ENCODE measurements at regions not wholly inside any gene's neighbourhood (a gene's known extent, or its start where the extent isn't known, plus 50 kb on each side); places are given as distances from the start of the nearest gene placed in this dataset.

DNA sequence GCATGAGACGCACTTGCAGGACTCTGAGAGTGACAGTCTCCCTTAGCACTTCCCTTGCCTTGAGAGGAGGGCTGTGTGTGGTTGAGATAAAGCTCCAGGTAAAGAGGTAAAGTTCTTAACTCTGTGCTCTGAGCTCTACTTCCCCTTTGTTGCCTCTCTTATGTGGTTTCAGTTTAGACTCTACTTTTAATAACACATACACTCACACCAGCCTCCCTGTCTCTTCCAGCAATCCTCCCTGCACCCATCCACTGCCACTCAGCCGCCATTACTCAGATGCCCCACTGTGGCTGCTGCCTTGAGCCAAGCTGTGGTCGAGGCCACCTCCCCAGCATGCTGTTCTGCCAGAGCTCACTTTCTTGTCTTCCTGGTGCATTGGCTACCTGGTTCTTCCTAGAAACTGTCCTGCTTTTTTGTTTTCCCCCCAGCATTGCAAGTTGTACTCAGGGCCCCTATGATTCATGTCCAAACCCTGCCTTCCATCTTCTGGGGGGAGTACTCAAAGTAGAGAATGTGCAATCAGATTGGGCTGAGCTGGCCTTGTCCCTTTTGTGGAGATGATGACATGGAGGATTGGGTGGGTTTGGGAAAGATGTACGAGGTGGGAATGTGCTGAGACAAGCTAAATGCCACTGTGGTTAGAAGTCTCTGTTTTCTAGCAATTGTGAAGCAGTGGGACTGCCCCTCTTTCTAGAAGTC lies 115.5 kb upstream of the PARP11 start:
- Histone ChIP-seq H3K4me1 (no peaks in the 10 kb centered on the region), H3K4me2 (no peak overlapping the region), H3K4me3 (no peak overlapping the region), H3K9me3 (peaks cover 13% of the 10 kb centered on the region), H3K27ac (no peak overlapping the region)
- ChIA-PET CTCF (interaction anchor here (0.6 to 17.8 kb wide), 4 partner anchors 8 to 853 kb away, joined by 3 to 338 read pairs (median 8); no protein-coding TSS in a partner anchor), POLR2A (no interaction called here)
- ATAC-seq, result no peak
- DNase-seq (ENCODE audit: low read depth in 1 of 2, low spot score in 1 of 2), result no peak
- WGBS (ENCODE audit: missing lambda C conversion rate), result 7% methylated on average over 4 of the region's 4 CpGs
- no peak for FAIRE-seq
- TF ChIP-seq RFX5 (IDR thresholded peaks at IDR 0.05), result no peak
- TF ChIP-seq MAFK (IDR thresholded peaks at IDR 0.05; ENCODE audit: partially characterized antibody), result peak; percentile 31

DNA sequence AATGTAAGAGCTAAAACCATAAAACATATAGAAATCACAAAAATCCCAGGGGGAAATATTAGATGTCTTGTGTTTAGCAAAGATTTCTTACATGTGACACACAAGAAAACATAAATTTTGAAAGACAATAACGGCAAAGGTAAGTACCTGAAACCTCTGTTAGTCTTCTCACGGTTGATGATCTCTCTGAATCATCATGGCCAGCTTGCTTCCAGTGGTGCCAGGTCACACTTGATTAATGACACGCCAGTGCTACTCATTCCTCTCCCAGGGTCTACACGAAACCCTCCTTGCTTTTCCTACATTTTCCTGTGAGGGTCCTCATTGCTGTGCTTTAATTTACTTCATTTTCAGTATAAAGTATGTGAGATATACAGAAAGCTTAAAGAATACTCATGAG lies 114.4 kb upstream of the PARP11 start:
- ChIA-PET CTCF (interaction anchor here (1.3 to 17.8 kb wide), 3 partner anchors 9 to 290 kb away, joined by 3 to 338 read pairs (median 14); no protein-coding TSS in a partner anchor), POLR2A (no interaction called here)
- no peak overlapping the region for H3K4me2 ChIP-seq
- TF ChIP-seq FOSL2 (IDR thresholded peaks at IDR 0.05), result no peak
- no peak for TF ChIP-seq FOSL2 (CRISPR knock-in tag; IDR thresholded peaks at IDR 0.05)
- no peak for TF ChIP-seq JUNB (IDR thresholded peaks at IDR 0.05)
- TF ChIP-seq KDM5A (IDR thresholded peaks at IDR 0.05), result no peak
- no peak for TF ChIP-seq ZSCAN20 (CRISPR knock-in tag; IDR thresholded peaks at IDR 0.05)
- no peak for TF ChIP-seq ZNF302 (CRISPR knock-in tag; IDR thresholded peaks at IDR 0.05)
- DNase-seq (ENCODE audit: low read depth in 1 of 2, low spot score in 1 of 2), result no peak
- no peak for ATAC-seq
- no peaks in the 10 kb centered on the region for H3K4me1 ChIP-seq
- WGBS (ENCODE audit: missing lambda C conversion rate), result 5% methylated on average over 4 of the region's 4 CpGs
- no peak overlapping the region for H3K27ac ChIP-seq
- H3K9me3 ChIP-seq, result peaks cover 18% of the 10 kb centered on the region
- no peak overlapping the region for H3K4me3 ChIP-seq
- FAIRE-seq, result no peak

DNA sequence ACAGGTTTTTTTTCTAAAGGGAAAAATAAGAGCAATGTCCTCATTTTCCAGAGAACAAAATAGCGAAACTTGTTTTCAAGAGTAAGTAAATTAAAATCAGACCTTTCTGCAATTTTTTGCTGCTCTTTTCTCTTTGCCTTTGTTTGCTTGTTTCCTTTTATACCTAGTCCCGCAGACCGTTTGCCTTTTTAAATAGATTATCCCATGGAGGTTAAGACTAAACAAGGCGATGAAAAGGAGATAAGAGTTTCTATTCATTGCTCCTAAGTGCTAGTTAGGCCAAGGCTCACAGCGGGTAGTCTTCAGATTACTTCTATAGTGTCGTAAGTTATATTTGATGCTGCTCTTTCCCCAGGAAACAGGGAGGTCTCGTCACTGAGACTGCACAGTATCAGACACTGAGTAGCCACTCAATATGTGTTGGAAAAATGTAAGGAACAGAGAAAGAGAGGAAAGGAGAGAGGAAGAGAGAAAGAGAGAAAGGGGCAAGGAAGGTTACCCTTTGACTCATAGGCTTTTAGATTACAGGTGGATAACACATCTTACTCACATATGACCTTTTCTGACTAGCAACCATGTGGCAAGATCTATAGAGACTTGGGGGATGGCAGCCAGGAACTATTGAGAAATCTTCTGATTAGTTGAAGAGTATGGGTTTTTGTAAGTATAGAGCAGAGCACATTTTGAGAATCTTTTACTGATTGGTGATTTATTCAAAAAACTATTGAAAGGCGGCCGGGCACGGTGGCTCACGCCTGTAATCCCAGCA lies 107.5 kb upstream of the PARP11 start:
- POLR2A ChIA-PET, result no interaction called here
- FAIRE-seq, result no peak
- no peak for DNase-seq (ENCODE audit: low read depth in 1 of 2, low spot score in 1 of 2)

DNA sequence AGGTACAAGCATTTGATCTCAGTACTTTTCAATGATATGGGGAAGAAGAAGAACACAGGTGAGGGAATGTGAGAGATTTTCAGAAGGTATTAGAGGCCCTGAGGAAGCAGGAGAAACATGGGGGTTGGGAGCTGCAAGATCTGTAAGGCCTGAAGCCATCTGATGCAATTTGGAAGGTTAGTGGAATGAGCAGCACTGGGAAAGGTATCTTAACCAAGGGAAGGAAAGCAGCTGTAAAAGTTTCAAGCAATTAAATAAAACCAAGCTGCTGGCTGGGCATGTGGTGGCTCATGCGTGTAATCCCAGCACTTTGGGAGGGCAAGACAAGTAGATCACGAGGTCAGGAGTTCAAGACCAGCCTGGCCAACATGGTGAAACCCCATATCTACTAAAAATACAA lies 104.4 kb upstream of the PARP11 start:
- no peak for FAIRE-seq
- no peak for DNase-seq (ENCODE audit: low read depth in 1 of 2, low spot score in 1 of 2)
- Histone ChIP-seq H3K4me2 (no peak overlapping the region), H3K4me1 (no peaks in the 10 kb centered on the region), H3K27ac (no peak overlapping the region), H3K4me3 (no peak overlapping the region), H3K9me3 (peaks cover 9% of the 10 kb centered on the region; the same call in 2 of the 3 replicates)
- ChIA-PET POLR2A (no interaction called here), CTCF (no interaction called here)
- ATAC-seq, result no peak
- 0% methylated on average over 2 of the region's 2 CpGs for WGBS (ENCODE audit: missing lambda C conversion rate)
- TF ChIP-seq, protein P1, sequence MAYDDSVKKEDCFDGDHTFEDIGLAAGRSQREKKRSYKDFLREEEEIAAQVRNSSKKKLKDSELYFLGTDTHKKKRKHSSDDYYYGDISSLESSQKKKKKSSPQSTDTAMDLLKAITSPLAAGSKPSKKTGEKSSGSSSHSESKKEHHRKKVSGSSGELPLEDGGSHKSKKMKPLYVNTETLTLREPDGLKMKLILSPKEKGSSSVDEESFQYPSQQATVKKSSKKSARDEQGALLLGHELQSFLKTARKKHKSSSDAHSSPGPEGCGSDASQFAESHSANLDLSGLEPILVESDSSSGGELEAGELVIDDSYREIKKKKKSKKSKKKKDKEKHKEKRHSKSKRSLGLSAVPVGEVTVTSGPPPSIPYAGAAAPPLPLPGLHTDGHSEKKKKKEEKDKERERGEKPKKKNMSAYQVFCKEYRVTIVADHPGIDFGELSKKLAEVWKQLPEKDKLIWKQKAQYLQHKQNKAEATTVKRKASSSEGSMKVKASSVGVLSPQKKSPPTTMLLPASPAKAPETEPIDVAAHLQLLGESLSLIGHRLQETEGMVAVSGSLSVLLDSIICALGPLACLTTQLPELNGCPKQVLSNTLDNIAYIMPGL (CRISPR knock-in tag; IDR thresholded peaks at IDR 0.05; ENCODE audit: borderline replicate concordance), result no peak
- TF ChIP-seq, protein P2, sequence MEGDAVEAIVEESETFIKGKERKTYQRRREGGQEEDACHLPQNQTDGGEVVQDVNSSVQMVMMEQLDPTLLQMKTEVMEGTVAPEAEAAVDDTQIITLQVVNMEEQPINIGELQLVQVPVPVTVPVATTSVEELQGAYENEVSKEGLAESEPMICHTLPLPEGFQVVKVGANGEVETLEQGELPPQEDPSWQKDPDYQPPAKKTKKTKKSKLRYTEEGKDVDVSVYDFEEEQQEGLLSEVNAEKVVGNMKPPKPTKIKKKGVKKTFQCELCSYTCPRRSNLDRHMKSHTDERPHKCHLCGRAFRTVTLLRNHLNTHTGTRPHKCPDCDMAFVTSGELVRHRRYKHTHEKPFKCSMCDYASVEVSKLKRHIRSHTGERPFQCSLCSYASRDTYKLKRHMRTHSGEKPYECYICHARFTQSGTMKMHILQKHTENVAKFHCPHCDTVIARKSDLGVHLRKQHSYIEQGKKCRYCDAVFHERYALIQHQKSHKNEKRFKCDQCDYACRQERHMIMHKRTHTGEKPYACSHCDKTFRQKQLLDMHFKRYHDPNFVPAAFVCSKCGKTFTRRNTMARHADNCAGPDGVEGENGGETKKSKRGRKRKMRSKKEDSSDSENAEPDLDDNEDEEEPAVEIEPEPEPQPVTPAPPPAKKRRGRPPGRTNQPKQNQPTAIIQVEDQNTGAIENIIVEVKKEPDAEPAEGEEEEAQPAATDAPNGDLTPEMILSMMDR (IDR thresholded peaks at IDR 0.05), result no peak
- no peak for TF ChIP-seq PHF8 (IDR thresholded peaks at IDR 0.05; ENCODE audit: borderline replicate concordance, low read depth)
- no peak for TF ChIP-seq FOXS1 (CRISPR knock-in tag; IDR thresholded peaks at IDR 0.05)
- no peak for TF ChIP-seq POLR2AphosphoS2 (conservative IDR thresholded peaks at IDR 0.05; ENCODE audit: low read length)
- no peak for TF ChIP-seq NFE2L2 (conservative IDR thresholded peaks at IDR 0.05; ENCODE audit: low read length)
- no peak for TF ChIP-seq CBX8 (IDR thresholded peaks at IDR 0.05)

More for the DNA sequence above, 107.5 kb upstream of the PARP11 start:
- no peak for TF ChIP-seq TFCP2L1 (CRISPR knock-in tag; IDR thresholded peaks at IDR 0.05)
- TF ChIP-seq FOSL2 (IDR thresholded peaks at IDR 0.05), result no peak
- TF ChIP-seq FOSL2 (CRISPR knock-in tag; IDR thresholded peaks at IDR 0.05), result no peak
- no peak for TF ChIP-seq MAZ (IDR thresholded peaks at IDR 0.05; ENCODE audit: borderline replicate concordance, low read depth, low read length)
- TF ChIP-seq KDM5A (IDR thresholded peaks at IDR 0.05), result no peak
- TF ChIP-seq ZC3H11A (IDR thresholded peaks at IDR 0.05), result no peak
- TF ChIP-seq, protein P3, sequence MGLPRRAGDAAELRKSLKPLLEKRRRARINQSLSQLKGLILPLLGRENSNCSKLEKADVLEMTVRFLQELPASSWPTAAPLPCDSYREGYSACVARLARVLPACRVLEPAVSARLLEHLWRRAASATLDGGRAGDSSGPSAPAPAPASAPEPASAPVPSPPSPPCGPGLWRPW (IDR thresholded peaks at IDR 0.05), result no peak
- TF ChIP-seq HOXA7 (CRISPR knock-in tag; IDR thresholded peaks at IDR 0.05), result no peak
- no peak for TF ChIP-seq FOSB (CRISPR knock-in tag; IDR thresholded peaks at IDR 0.05)
- no peak for TF ChIP-seq KDM1A (IDR thresholded peaks at IDR 0.05; ENCODE audit: low read depth)
- TF ChIP-seq BHLHE40 (IDR thresholded peaks at IDR 0.05; ENCODE audit: low read depth, low read length), result no peak
- no peak for TF ChIP-seq EHF (CRISPR knock-in tag; IDR thresholded peaks at IDR 0.05)
- TF ChIP-seq JUNB (IDR thresholded peaks at IDR 0.05), result no peak
- TF ChIP-seq, protein P4, sequence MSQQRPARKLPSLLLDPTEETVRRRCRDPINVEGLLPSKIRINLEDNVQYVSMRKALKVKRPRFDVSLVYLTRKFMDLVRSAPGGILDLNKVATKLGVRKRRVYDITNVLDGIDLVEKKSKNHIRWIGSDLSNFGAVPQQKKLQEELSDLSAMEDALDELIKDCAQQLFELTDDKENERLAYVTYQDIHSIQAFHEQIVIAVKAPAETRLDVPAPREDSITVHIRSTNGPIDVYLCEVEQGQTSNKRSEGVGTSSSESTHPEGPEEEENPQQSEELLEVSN (IDR thresholded peaks at IDR 0.05; ENCODE audit: borderline replicate concordance, low read depth), result no peak
- TF ChIP-seq FOXS1 (CRISPR knock-in tag; IDR thresholded peaks at IDR 0.05), result no peak
- H3K27ac ChIP-seq, result no peak overlapping the region
- WGBS (ENCODE audit: missing lambda C conversion rate), result 26% methylated on average over 11 of the region's 11 CpGs
- no peak for ATAC-seq
- CTCF ChIA-PET, result interaction anchor here (0.8 to 1.8 kb wide), 3 partner anchors 9 to 57 kb away, joined by 3 to 7 read pairs (median 3); no protein-coding TSS in a partner anchor
- no peaks in the 10 kb centered on the region for H3K4me1 ChIP-seq
- no peak overlapping the region for H3K4me3 ChIP-seq
- H3K4me2 ChIP-seq, result no peak overlapping the region
- peaks cover 22% of the 10 kb centered on the region for H3K9me3 ChIP-seq
